Ishikawa (cell line): ENCODE measurements at regions not wholly inside any gene's neighbourhood (a gene's known extent, or its start where the extent isn't known, plus 50 kb on each side); places are given as distances from the start of the nearest gene placed in this dataset.

Experiments used
- CEBPB ChIP-seq: IDR thresholded peaks from 2 replicates; pipeline ENCODE4 v1.6.1; 2012
- CREB1 ChIP-seq: IDR thresholded peaks from 2 replicates; pipeline ENCODE4 v1.6.1; 2012; ENCODE audit warnings: low read depth
- EGR1 ChIP-seq: IDR thresholded peaks from 2 replicates; pipeline ENCODE4 v1.6.1; 2012
- EP300 ChIP-seq: IDR thresholded peaks from 2 replicates; pipeline ENCODE4 v1.6.1; 2012; ENCODE audit warnings: borderline replicate concordance
- FOXM1 ChIP-seq: IDR thresholded peaks from 2 replicates; pipeline ENCODE4 v1.6.1; 2012; ENCODE audit warnings: low read depth, borderline replicate concordance
- MAX ChIP-seq: IDR thresholded peaks from 2 replicates; pipeline ENCODE4 v1.6.1; 2012
- NFIC ChIP-seq: IDR thresholded peaks from 2 replicates; pipeline ENCODE4 v1.6.1; 2012
- RAD21 ChIP-seq: IDR thresholded peaks from 2 replicates; pipeline ENCODE4 v1.6.1; 2012; ENCODE audit warnings: low read depth
- REST ChIP-seq: IDR thresholded peaks from 2 replicates; pipeline ENCODE4 v1.6.1; 2012; ENCODE audit warnings: low read depth, mild to moderate bottlenecking
- TAF1 ChIP-seq: IDR thresholded peaks from 2 replicates; pipeline ENCODE4 v1.6.1; 2012; ENCODE audit warnings: low read depth, mild to moderate bottlenecking
- TCF12 ChIP-seq: IDR thresholded peaks from 2 replicates; pipeline ENCODE4 v1.6.1; 2012; ENCODE audit warnings: low read depth
- TEAD4 ChIP-seq: IDR thresholded peaks from 2 replicates; pipeline ENCODE4 v1.6.1; 2012
- USF1 ChIP-seq: IDR thresholded peaks from 2 replicates; pipeline ENCODE4 v1.6.1; 2012
- YY1 ChIP-seq: IDR thresholded peaks from 2 replicates; pipeline ENCODE4 v1.6.1; 2012; ENCODE audit warnings: low read depth
- ZBTB7A ChIP-seq: IDR thresholded peaks from 2 replicates; pipeline ENCODE4 v1.6.1; 2012; ENCODE audit warnings: low read depth

- TF ChIP-seq RAD21 = no peak
- TF ChIP-seq REST = no peak
- no peak for TF ChIP-seq TAF1
- TF ChIP-seq ZBTB7A = no peak
- TF ChIP-seq TEAD4 = no peak
- TF ChIP-seq CEBPB = no peak
- TF ChIP-seq USF1 = no peak
- no peak for TF ChIP-seq YY1
- TF ChIP-seq EP300 = no peak
- TF ChIP-seq TCF12 = no peak
- no peak for TF ChIP-seq EGR1
- no peak for TF ChIP-seq MAX
- no peak for TF ChIP-seq CREB1
- TF ChIP-seq FOXM1 = no peak
- TF ChIP-seq NFIC = no peak
Observed at GRCh38 chr19:30722186-30722585, 350.0 kb downstream of the ZNF536 start.

GRCh38 chr19:30719999-30720345 lies 347.8 kb downstream of the ZNF536 start:
- no peak for TF ChIP-seq TCF12
- no peak for TF ChIP-seq NFIC
- no peak for TF ChIP-seq CREB1
- no peak for TF ChIP-seq FOXM1
- no peak for TF ChIP-seq TEAD4
- TF ChIP-seq USF1 = no peak
- TF ChIP-seq RAD21 = no peak
- TF ChIP-seq REST = no peak
- TF ChIP-seq ZBTB7A = no peak

- TF ChIP-seq RAD21 (no peak), TEAD4 (no peak)
Observed at GRCh38 chr19:30719189-30719998, 347.2 kb downstream of the ZNF536 start.

- TF ChIP-seq CEBPB = no peak
Observed at GRCh38 chr19:30718707-30719106, 346.5 kb downstream of the ZNF536 start.

GRCh38 chr19:30718014-30718413 lies 345.8 kb downstream of the ZNF536 start:
- no peak for TF ChIP-seq MAX
- TF ChIP-seq NFIC = no peak
- TF ChIP-seq ZBTB7A = no peak
- no peak for TF ChIP-seq TEAD4
- no peak for TF ChIP-seq REST
- TF ChIP-seq RAD21 = no peak
- no peak for TF ChIP-seq TAF1
- TF ChIP-seq CEBPB = no peak

DNA sequence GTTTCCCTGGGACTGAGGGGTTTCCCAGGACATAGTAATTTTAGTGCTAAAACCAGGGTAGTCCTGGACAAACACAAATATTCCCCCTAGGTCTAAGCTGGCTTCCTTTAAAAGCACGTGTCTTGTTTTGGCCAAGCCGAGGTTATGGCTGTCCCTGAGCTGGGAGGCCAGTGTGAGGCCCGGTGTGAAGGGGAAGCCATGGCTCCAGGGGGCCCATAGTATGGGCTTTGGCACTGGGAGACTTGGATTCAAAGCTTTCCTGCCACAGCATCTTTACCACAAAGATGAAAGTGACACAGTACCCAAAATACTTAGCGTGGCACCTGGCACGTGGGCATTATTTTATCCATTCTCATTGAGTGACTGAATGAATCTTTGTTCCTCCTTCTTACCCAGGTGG lies 345.2 kb downstream of the ZNF536 start:
- TF ChIP-seq NFIC = no peak
- TF ChIP-seq USF1 = no peak
- no peak for TF ChIP-seq RAD21
- no peak for TF ChIP-seq CREB1
- no peak for TF ChIP-seq YY1
- no peak for TF ChIP-seq EP300
- no peak for TF ChIP-seq ZBTB7A
- TF ChIP-seq EGR1 = no peak
- no peak for TF ChIP-seq TAF1
- TF ChIP-seq FOXM1 = no peak
- no peak for TF ChIP-seq CEBPB
- no peak for TF ChIP-seq TCF12
- no peak for TF ChIP-seq MAX
- no peak for TF ChIP-seq REST
- no peak for TF ChIP-seq TEAD4
